ENCODE measurements at regions not wholly inside any gene's neighbourhood (a gene's known extent, or its start where the extent isn't known, plus 50 kb on each side); places are given as distances from the start of the nearest gene placed in this dataset.

GRCh38 chr10:109418795-109419194, 504.5 kb downstream of the XPNPEP1 start (continued):
- no peak for TF ChIP-seq RAD21 (IDR thresholded peaks at IDR 0.05 in 1 of 2, conservative IDR thresholded peaks at IDR 0.05 in 1 of 2; ENCODE audit: low read depth in 2 of 2, low read length in 2 of 2)
- TF ChIP-seq POU5F1 (IDR thresholded peaks at IDR 0.05; ENCODE audit: low read depth, low read length), result no peak
- TF ChIP-seq SP4 (IDR thresholded peaks at IDR 0.05; ENCODE audit: low read length), result no peak
- TF ChIP-seq TAF7 (optimal IDR thresholded peaks at IDR 0.05; ENCODE audit: borderline replicate concordance, low read depth, low read length), result no peak
- TF ChIP-seq POLR2A (IDR thresholded peaks at IDR 0.05; ENCODE audit: control extremely low read depth in 1 of 2, low read depth in 2 of 2, low read length in 2 of 2), result no peak
- TF ChIP-seq SP1 (IDR thresholded peaks at IDR 0.05; ENCODE audit: low read depth, low read length), result no peak
